Endodermal cell (in vitro differentiated cells): ENCODE measurements at regions not wholly inside any gene's neighbourhood (a gene's known extent, or its start where the extent isn't known, plus 50 kb on each side); places are given as distances from the start of the nearest gene placed in this dataset.
"Not testable (repeated sequence)": the region's sequence is repeated elsewhere in the genome, so short reads cannot be mapped to it uniquely, and the experiment has no call there.

Experiments used
- DNase-seq: peaks from one replicate; pipeline ENCODE4 v3.0.0-alpha.2; 2017
- H3K27ac ChIP-seq: 2 replicates; pipeline ENCODE4 v1.5.1; 2013; ENCODE audit warnings: mild to moderate bottlenecking, low read depth, low read length, moderate library complexity
- H3K27me3 ChIP-seq: 2 replicates; pipeline ENCODE4 v1.6.1; 2013; ENCODE audit warnings: mild to moderate bottlenecking, low read length, moderate library complexity; ENCODE audit not compliant: insufficient read depth, control insufficient read depth, poor library complexity, severe bottlenecking
- H3K36me3 ChIP-seq: 2 replicates; pipeline ENCODE4 v1.7.0; 2013; ENCODE audit warnings: mild to moderate bottlenecking, low read length, moderate library complexity; ENCODE audit not compliant: control insufficient read depth, insufficient read depth
- H3K4me1 ChIP-seq: one replicate; pipeline ENCODE4 v1.7.0; 2013; ENCODE audit warnings: low read length; ENCODE audit not compliant: control insufficient read depth, insufficient read depth
- H3K4me3 ChIP-seq: 2 replicates; pipeline ENCODE4 v1.5.1; 2013; ENCODE audit warnings: mild to moderate bottlenecking, low read length, moderate library complexity
- H3K9ac ChIP-seq: 2 replicates; pipeline ENCODE4 v1.6.1; 2013; ENCODE audit warnings: mild to moderate bottlenecking, low read length, moderate library complexity; ENCODE audit not compliant: poor library complexity, severe bottlenecking; ENCODE audit errors: extremely low read depth
- H3K9me3 ChIP-seq: 2 replicates; pipeline ENCODE4 v1.6.1; 2013; ENCODE audit warnings: mild to moderate bottlenecking, low read length, moderate library complexity; ENCODE audit not compliant: control insufficient read depth
- H3K27ac Mint-ChIP-seq: 2 replicates; pipeline ENCODE4 v1.8.0; 2020; ENCODE audit warnings: mixed read lengths
- H3K27me3 Mint-ChIP-seq: 2 replicates; pipeline ENCODE4 v1.8.0; 2021; ENCODE audit warnings: mild to moderate bottlenecking, mixed read lengths; ENCODE audit not compliant: insufficient read depth
- H3K36me3 Mint-ChIP-seq: 2 replicates; pipeline ENCODE4 v1.8.0; 2020; ENCODE audit warnings: low read depth, mixed read lengths
- H3K4me1 Mint-ChIP-seq: 2 replicates; pipeline ENCODE4 v1.8.0; 2020; ENCODE audit warnings: mixed read lengths
- H3K4me3 Mint-ChIP-seq: 2 replicates; pipeline ENCODE4 v1.8.0; 2020; ENCODE audit warnings: mild to moderate bottlenecking, moderate library complexity, mixed read lengths
- H3K9me3 Mint-ChIP-seq: 2 replicates; pipeline ENCODE4 v1.8.0; 2020; ENCODE audit warnings: mild to moderate bottlenecking, mixed read lengths
- CTCF ChIP-seq: fragments of 200-600 bp; sonication (generic); conservative IDR thresholded peaks from 2 replicates; pipeline ENCODE4 v1.5.0; 2021; ENCODE audit warnings: antibody characterized with exemption, mild to moderate bottlenecking
- WGBS, 2 experiments: methylation state at CpG; one replicate each; pipeline versions ENCODE4 v1.1.5 to v1.1.7; 2013; ENCODE audit warnings: missing lambda C conversion rate in 2 of 2, mixed read lengths in 1 of 2; ENCODE audit not compliant: insufficient coverage in 1 of 2, insufficient read length in 1 of 2; 5-methylcytosine and 5-hydroxymethylcytosine counted together

GRCh38 chr15:99467853-99468464, 97.8 kb upstream of the MEF2A start:
- Mint-ChIP-seq H3K9me3 (peaks cover 24% of the 10 kb centered on the region), H3K36me3 (no peaks in the 10 kb centered on the region), H3K27me3 (no peaks in the 10 kb centered on the region), H3K4me1 (no peaks in the 10 kb centered on the region), H3K4me3 (no peak overlapping the region), H3K27ac (no peak overlapping the region)
- Histone ChIP-seq H3K4me1 (no peaks in the 10 kb centered on the region), H3K9me3 (peaks cover 10% of the 10 kb centered on the region), H3K36me3 (no peaks in the 10 kb centered on the region), H3K27ac (no peak overlapping the region), H3K4me3 (no peak overlapping the region), H3K27me3 (no peaks in the 10 kb centered on the region), H3K9ac (no peak overlapping the region)
- no peak for TF ChIP-seq CTCF
- DNase-seq = no peak
- 75 to 100% methylated on average over 2 to 4 of the region's 4 CpGs for WGBS, 2 experiments

GRCh38 chr15:99470204-99470603, 95.6 kb upstream of the MEF2A start:
- not testable (repeated sequence) for H3K9me3 ChIP-seq, H3K27ac ChIP-seq, H3K4me3 Mint-ChIP-seq, H3K4me1 ChIP-seq, H3K9ac ChIP-seq, H3K36me3 ChIP-seq, H3K9me3 Mint-ChIP-seq, H3K4me1 Mint-ChIP-seq, H3K27ac Mint-ChIP-seq, DNase-seq, H3K27me3 Mint-ChIP-seq, H3K36me3 Mint-ChIP-seq, H3K27me3 ChIP-seq, H3K4me3 ChIP-seq
- WGBS, 2 experiments = 85 to 93% methylated on average over 2 of the region's 3 CpGs

GRCh38 chr15:99472416-99473145, 93.2 kb upstream of the MEF2A start:
- Histone ChIP-seq H3K4me3 (no peak overlapping the region), H3K4me1 (no peaks in the 10 kb centered on the region), H3K9ac (no peak overlapping the region), H3K27ac (no peak overlapping the region), H3K9me3 (no peaks in the 10 kb centered on the region), H3K36me3 (no peaks in the 10 kb centered on the region), H3K27me3 (no peaks in the 10 kb centered on the region)
- Mint-ChIP-seq H3K9me3 (no peaks in the 10 kb centered on the region), H3K27me3 (no peaks in the 10 kb centered on the region), H3K4me3 (no peak overlapping the region), H3K4me1 (peaks cover 7% of the 10 kb centered on the region), H3K27ac (no peak overlapping the region), H3K36me3 (no peaks in the 10 kb centered on the region)
- no peak for TF ChIP-seq CTCF
- WGBS, 2 experiments = 89 to 98% methylated on average over 8 to 11 of the region's 12 CpGs
- no peak for DNase-seq
